PC-3 (cell line): ENCODE measurements at regions not wholly inside any gene's neighbourhood (a gene's known extent, or its start where the extent isn't known, plus 50 kb on each side); places are given as distances from the start of the nearest gene placed in this dataset.

Experiments used
- ATAC-seq: fragments of 200-7000 bp; cut with Tn5 transposase; 2 replicates; pipeline ENCODE4 v1.9.1; 2020; ENCODE audit warnings: mild to moderate bottlenecking, moderate library complexity
- BruUV-seq: library from RNA; stranded (reverse); fragments of 400-500 nt; replicated peaks from 2 replicates; lab custom pipeline; 2021; lab: Mats Ljungman, UMichigan
- CTCF ChIA-PET: fragments of 300-600 bp; sonication (Branson Sonifier 250); formaldehyde crosslinking; loops from one replicate; lab custom pipeline; 2022; ENCODE audit warnings: antibody characterized with exemption; lab: Charles Lee
- POLR2A ChIA-PET: fragments of 300-600 bp; sonication (Branson Sonifier 250); formaldehyde crosslinking; loops from one replicate; lab custom pipeline; 2022; ENCODE audit warnings: antibody characterized with exemption; ENCODE audit not compliant: unreplicated experiment; lab: Charles Lee
- DNase-seq: peaks from one replicate; pipeline ENCODE4 v3.0.0-alpha.2; 2015
- H2AFZ ChIP-seq: fragments of 300-600 bp; sonication (generic); 2 replicates; pipeline ENCODE4 v1.6.0; 2016; ENCODE audit warnings: antibody characterized with exemption, low read length
- H3F3A ChIP-seq: fragments of 300-600 bp; sonication (generic); one replicate; pipeline ENCODE4 v1.6.0; 2017; ENCODE audit warnings: antibody characterized with exemption, low read length, control low read depth, mild to moderate bottlenecking; ENCODE audit not compliant: unreplicated experiment
- H3K27ac ChIP-seq: fragments of 300-600 bp; sonication (generic); 2 replicates; pipeline ENCODE4 v1.5.1; 2016; ENCODE audit warnings: mild to moderate bottlenecking, low read length
- H3K27me3 ChIP-seq: fragments of 300-600 bp; sonication (generic); 2 replicates; pipeline ENCODE4 v1.6.1; 2016; ENCODE audit warnings: low read length, mixed read lengths
- H3K36me3 ChIP-seq: fragments of 300-600 bp; sonication (generic); 2 replicates; pipeline ENCODE4 v1.6.1; 2016; ENCODE audit warnings: low read depth, mixed run types, low read length, mixed read lengths
- H3K4me1 ChIP-seq: fragments of 300-600 bp; sonication (generic); 2 replicates; pipeline ENCODE4 v1.5.1; 2016; ENCODE audit warnings: low read length; ENCODE audit not compliant: insufficient read depth
- H3K4me2 ChIP-seq: fragments of 300-600 bp; sonication (generic); 2 replicates; pipeline ENCODE4 v1.6.0; 2016; ENCODE audit warnings: low read length
- H3K4me3 ChIP-seq: fragments of 300-600 bp; sonication (generic); 2 replicates; pipeline ENCODE4 v1.5.1; 2016; ENCODE audit warnings: mild to moderate bottlenecking, low read length, mixed read lengths
- H3K79me2 ChIP-seq: fragments of 300-600 bp; sonication (generic); 2 replicates; pipeline ENCODE4 v1.6.1; 2017; ENCODE audit warnings: low read length, mixed read lengths
- H3K9ac ChIP-seq: fragments of 300-600 bp; sonication (generic); 2 replicates; pipeline ENCODE4 v1.6.0; 2016; ENCODE audit warnings: mild to moderate bottlenecking, low read length
- H3K9me2 ChIP-seq: fragments of 300-600 bp; sonication (generic); replicated peaks from 2 replicates; pipeline ENCODE4 v1.6.1; 2016; ENCODE audit warnings: mixed run types, low read length, mixed read lengths
- H3K9me3 ChIP-seq: fragments of 300-600 bp; sonication (generic); 2 replicates; pipeline ENCODE4 v1.6.1; 2016; ENCODE audit warnings: low read length, mixed read lengths
- H4K20me1 ChIP-seq: fragments of 300-600 bp; sonication (generic); 2 replicates; pipeline ENCODE4 v1.6.1; 2016; ENCODE audit warnings: low read length, mixed read lengths
- EZH2 ChIP-seq: fragments of 300-600 bp; sonication (generic); IDR thresholded peaks from one replicate; pipeline ENCODE4 v1.6.1; 2017; ENCODE audit warnings: antibody characterized with exemption, mild to moderate bottlenecking, low read length; ENCODE audit not compliant: unreplicated experiment
- EZH2phosphoT487 ChIP-seq: fragments of 300-600 bp; sonication (generic); IDR thresholded peaks from 2 replicates; pipeline ENCODE4 v1.6.1; 2018; ENCODE audit warnings: mild to moderate bottlenecking, antibody characterized with exemption, low read length, borderline replicate concordance
- intact Hi-C: fragments of 100-400 bp; cut with micrococcal nuclease; formaldehyde crosslinking; loops from 2 replicates; pipeline ENCODE4 v1.9.0; 2023
- TF ChIP-seq, protein P1 (sequence below): fragments of 300-600 bp; sonication (generic); conservative IDR thresholded peaks from 2 replicates; pipeline ENCODE4 v1.5.1; 2017; ENCODE audit warnings: antibody characterized with exemption, low read depth, mild to moderate bottlenecking, low read length

DNA sequence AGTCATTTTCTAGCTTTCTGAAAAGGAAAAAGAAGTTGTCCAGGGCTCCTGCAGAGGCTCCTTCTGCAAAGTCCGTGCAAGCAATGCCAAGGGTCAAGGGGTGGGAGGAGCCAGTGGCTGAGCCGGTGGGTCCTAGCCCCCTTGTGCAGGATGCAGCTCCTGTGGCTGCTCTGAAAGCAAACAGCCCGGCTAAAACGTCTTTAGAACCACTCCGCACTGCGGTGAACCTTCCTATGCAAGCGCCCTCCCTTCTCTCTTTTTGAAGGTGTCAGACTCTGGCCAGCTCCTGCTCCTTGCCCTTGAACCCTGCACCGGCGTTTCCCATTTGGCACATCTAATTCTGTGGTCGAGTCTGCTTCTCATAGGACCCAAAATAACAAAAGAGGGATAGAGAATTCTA lies 183.1 kb downstream of the UACA start:
- no peaks in the 10 kb centered on the region for H3K27me3 ChIP-seq

DNA sequence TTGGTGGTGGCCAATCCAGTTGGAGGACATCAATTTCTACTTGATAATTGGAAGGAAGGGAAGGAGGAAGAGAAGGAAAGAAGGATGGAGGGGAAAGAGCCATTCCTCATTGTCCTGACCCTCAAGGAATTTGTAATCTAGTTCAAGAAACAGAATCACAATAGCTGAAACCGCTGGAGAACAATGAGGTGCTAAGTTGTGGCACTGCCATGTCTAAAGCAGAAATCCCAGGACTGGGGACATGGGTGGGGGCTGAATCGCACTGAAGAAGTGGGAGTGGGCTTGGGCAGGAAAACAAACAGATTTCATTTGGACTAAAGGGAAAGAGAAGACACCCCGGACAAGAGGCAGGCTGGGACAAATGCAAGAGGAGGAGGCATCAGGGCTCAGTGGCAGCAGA lies 183.6 kb downstream of the UACA start:
- TF ChIP-seq EZH2phosphoT487 (no peak), EZH2 (no peak)
- TF ChIP-seq, protein P1, sequence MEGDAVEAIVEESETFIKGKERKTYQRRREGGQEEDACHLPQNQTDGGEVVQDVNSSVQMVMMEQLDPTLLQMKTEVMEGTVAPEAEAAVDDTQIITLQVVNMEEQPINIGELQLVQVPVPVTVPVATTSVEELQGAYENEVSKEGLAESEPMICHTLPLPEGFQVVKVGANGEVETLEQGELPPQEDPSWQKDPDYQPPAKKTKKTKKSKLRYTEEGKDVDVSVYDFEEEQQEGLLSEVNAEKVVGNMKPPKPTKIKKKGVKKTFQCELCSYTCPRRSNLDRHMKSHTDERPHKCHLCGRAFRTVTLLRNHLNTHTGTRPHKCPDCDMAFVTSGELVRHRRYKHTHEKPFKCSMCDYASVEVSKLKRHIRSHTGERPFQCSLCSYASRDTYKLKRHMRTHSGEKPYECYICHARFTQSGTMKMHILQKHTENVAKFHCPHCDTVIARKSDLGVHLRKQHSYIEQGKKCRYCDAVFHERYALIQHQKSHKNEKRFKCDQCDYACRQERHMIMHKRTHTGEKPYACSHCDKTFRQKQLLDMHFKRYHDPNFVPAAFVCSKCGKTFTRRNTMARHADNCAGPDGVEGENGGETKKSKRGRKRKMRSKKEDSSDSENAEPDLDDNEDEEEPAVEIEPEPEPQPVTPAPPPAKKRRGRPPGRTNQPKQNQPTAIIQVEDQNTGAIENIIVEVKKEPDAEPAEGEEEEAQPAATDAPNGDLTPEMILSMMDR, result no peak
- ATAC-seq (no peak), DNase-seq (no peak)
- H3K4me3 ChIP-seq, result no peak overlapping the region
- no peaks in the 10 kb centered on the region for H4K20me1 ChIP-seq
- POLR2A ChIA-PET, result no interaction called here
- BruUV-seq, result no TSS peak
- H3K4me1 ChIP-seq, result peaks cover 13% of the 10 kb centered on the region
- H3K27ac ChIP-seq, result no peak overlapping the region
- H3K9me3 ChIP-seq, result no peaks in the 10 kb centered on the region
- H3K79me2 ChIP-seq, result no peaks in the 10 kb centered on the region
- no peak overlapping the region for H2AFZ ChIP-seq
- H3K9me2 ChIP-seq, result no peaks in the 10 kb centered on the region
- no peaks in the 10 kb centered on the region for H3K36me3 ChIP-seq
- intact Hi-C loops, result no loop called here
- H3K9ac ChIP-seq, result no peak overlapping the region
- no peaks in the 10 kb centered on the region for H3K27me3 ChIP-seq
- no peaks in the 10 kb centered on the region for H3F3A ChIP-seq
- CTCF ChIA-PET, result no interaction called here
- no peak overlapping the region for H3K4me2 ChIP-seq

More for the DNA sequence above, 183.1 kb downstream of the UACA start:
- H3K36me3 ChIP-seq, result no peaks in the 10 kb centered on the region
- no peak for DNase-seq
- peaks cover 13% of the 10 kb centered on the region for H3K4me1 ChIP-seq
- no peak for ATAC-seq
- no peak overlapping the region for H3K4me2 ChIP-seq
- H3K9me2 ChIP-seq, result no peaks in the 10 kb centered on the region
- TF ChIP-seq, protein P1, result no peak
- TF ChIP-seq EZH2 (no peak), EZH2phosphoT487 (no peak)
- H2AFZ ChIP-seq, result no peak overlapping the region
- ChIA-PET POLR2A (no interaction called here), CTCF (no interaction called here)
- H3K9me3 ChIP-seq, result no peaks in the 10 kb centered on the region
- intact Hi-C loops, result no loop called here
- H3K27ac ChIP-seq, result no peak overlapping the region
- H3K4me3 ChIP-seq, result no peak overlapping the region
- H3K79me2 ChIP-seq, result no peaks in the 10 kb centered on the region
- BruUV-seq, result no TSS peak
- H3F3A ChIP-seq, result no peaks in the 10 kb centered on the region
- H4K20me1 ChIP-seq, result no peaks in the 10 kb centered on the region
- no peak overlapping the region for H3K9ac ChIP-seq

DNA sequence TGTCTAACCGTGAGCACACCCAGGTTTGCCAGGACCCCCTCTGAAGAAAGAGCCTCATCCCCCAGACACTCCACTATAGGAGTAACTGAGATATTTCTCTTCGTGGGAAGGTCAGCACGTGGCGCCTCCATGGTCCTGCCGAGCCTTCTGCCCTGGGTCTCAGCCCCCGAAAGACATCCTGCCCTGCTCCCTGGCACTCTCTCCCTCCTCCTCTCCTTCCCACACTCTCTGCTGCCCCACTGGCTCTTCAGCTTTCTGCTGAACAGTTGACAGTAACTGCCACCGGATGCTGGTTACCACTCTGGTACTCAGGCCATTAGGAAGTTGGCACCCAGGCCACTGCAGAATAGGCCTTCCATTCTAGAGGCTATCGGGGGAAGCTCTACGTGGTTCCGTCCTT lies 185.2 kb downstream of the UACA start:
- H3K4me1 ChIP-seq, result peaks cover 5% of the 10 kb centered on the region
- H2AFZ ChIP-seq, result no peak overlapping the region
- H3K36me3 ChIP-seq, result no peaks in the 10 kb centered on the region
- ChIA-PET POLR2A (no interaction called here), CTCF (no interaction called here)
- H3K27me3 ChIP-seq, result no peaks in the 10 kb centered on the region
- no peaks in the 10 kb centered on the region for H3K9me2 ChIP-seq
- no peak overlapping the region for H3K9ac ChIP-seq
- intact Hi-C loops, result no loop called here
- H3K27ac ChIP-seq, result no peak overlapping the region
- no peak overlapping the region for H3K4me2 ChIP-seq
- no peaks in the 10 kb centered on the region for H3K79me2 ChIP-seq
- no peak for DNase-seq
- H3K9me3 ChIP-seq, result no peaks in the 10 kb centered on the region
- H3K4me3 ChIP-seq, result no peak overlapping the region
- no TSS peak for BruUV-seq
- H4K20me1 ChIP-seq, result no peaks in the 10 kb centered on the region
- no peaks in the 10 kb centered on the region for H3F3A ChIP-seq
- ATAC-seq, result no peak
- TF ChIP-seq, protein P1, result no peak
- TF ChIP-seq EZH2phosphoT487 (no peak), EZH2 (no peak)
